Neural crest cell (in vitro differentiated cells): ENCODE measurements at regions not wholly inside any gene's neighbourhood (a gene's known extent, or its start where the extent isn't known, plus 50 kb on each side); places are given as distances from the start of the nearest gene placed in this dataset.

Source experiments
- DNase-seq: peaks from one replicate; pipeline ENCODE4 v3.0.0; 2021; ENCODE audit warnings: low read depth, mixed read lengths, low spot score
- H3K27ac Mint-ChIP-seq: one replicate; pipeline ENCODE4 v1.8.0; 2021; ENCODE audit warnings: mild to moderate bottlenecking, mixed read lengths; ENCODE audit not compliant: unreplicated experiment
- H3K27me3 Mint-ChIP-seq: 2 replicates; pipeline ENCODE4 v1.8.0; 2021; ENCODE audit warnings: low read depth, mild to moderate bottlenecking, mixed read lengths
- H3K36me3 Mint-ChIP-seq: 2 replicates; pipeline ENCODE4 v1.8.0; 2021; ENCODE audit warnings: low read depth, mild to moderate bottlenecking, mixed read lengths
- H3K4me1 Mint-ChIP-seq: 2 replicates; pipeline ENCODE4 v1.8.0; 2021; ENCODE audit warnings: mixed read lengths
- H3K4me3 Mint-ChIP-seq: one replicate; pipeline ENCODE4 v1.8.0; 2021; ENCODE audit warnings: mild to moderate bottlenecking, mixed read lengths
- H3K9me3 Mint-ChIP-seq: 2 replicates; pipeline ENCODE4 v1.8.0; 2021; ENCODE audit warnings: mixed read lengths
- TF ChIP-seq, protein P1 (sequence below): fragments of 200-600 bp; sonication (generic); conservative IDR thresholded peaks from 2 replicates; pipeline ENCODE4 v1.5.0; 2021; ENCODE audit warnings: antibody characterized with exemption, mild to moderate bottlenecking

DNA sequence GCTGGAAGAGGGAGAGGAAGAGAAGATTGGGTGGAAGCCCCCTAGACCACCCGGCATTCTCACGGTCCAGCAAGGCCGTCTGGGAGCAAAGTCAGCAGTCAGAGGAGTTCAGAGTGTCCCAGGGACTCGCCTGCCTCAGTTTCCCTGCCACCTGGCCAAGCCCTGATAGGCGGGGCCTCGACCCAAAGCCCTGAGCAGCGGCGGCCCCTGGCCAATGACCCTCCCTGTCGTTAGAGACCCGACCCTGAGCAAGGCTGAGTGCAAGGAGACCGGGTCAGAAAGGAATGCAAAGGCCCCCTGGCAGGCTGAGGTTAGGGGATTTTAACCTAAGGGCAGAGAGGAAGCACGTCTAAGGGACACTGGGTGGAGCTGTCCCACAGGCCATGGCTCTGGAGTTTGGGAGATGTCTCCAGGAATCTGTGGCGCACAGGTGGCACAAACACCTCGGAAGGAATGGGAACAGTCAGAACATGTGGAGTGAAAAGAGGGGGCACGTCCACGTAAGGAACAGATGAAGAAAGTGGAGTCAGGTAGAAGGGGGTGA is 196.8 kb upstream of the PDE1C start:
- peaks cover 2% of the 10 kb centered on the region for H3K27me3 Mint-ChIP-seq
- no peaks in the 10 kb centered on the region for H3K36me3 Mint-ChIP-seq
- H3K4me3 Mint-ChIP-seq = no peak overlapping the region
- no peaks in the 10 kb centered on the region for H3K9me3 Mint-ChIP-seq
- TF ChIP-seq, protein P1, sequence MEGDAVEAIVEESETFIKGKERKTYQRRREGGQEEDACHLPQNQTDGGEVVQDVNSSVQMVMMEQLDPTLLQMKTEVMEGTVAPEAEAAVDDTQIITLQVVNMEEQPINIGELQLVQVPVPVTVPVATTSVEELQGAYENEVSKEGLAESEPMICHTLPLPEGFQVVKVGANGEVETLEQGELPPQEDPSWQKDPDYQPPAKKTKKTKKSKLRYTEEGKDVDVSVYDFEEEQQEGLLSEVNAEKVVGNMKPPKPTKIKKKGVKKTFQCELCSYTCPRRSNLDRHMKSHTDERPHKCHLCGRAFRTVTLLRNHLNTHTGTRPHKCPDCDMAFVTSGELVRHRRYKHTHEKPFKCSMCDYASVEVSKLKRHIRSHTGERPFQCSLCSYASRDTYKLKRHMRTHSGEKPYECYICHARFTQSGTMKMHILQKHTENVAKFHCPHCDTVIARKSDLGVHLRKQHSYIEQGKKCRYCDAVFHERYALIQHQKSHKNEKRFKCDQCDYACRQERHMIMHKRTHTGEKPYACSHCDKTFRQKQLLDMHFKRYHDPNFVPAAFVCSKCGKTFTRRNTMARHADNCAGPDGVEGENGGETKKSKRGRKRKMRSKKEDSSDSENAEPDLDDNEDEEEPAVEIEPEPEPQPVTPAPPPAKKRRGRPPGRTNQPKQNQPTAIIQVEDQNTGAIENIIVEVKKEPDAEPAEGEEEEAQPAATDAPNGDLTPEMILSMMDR = no peak
- H3K27ac Mint-ChIP-seq = no peak overlapping the region
- no peak for DNase-seq
- peaks cover 4% of the 10 kb centered on the region for H3K4me1 Mint-ChIP-seq

DNA sequence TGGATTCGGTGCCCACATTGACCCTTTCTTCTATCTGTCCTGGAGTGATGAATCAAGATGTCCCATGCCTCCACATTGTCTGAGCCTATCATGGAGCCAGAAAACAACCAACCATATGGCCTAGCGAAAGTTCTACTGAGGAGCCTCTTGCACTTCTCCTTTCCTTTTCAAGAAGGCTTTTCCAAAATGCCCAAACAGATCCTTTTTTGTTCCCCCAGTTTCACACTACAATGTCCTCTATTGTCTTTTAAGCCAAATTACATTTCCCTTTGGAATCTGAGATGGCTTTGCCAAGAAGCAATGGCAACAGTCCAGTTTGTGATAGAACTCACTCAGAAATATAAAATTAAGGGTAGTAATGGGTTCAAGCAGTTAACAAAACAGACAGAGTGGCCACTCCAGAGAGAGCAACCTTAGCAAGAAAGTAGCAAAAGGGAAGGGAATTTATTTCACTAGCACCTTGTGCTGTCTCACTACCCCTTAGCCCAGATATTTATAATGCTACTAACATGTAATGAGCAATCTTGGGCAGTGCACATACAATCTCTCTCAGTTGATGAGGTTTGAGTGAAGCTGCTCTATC is 194.6 kb upstream of the PDE1C start:
- H3K27ac Mint-ChIP-seq = no peak overlapping the region
- TF ChIP-seq, protein P1 = no peak
- no peaks in the 10 kb centered on the region for H3K9me3 Mint-ChIP-seq
- no peak overlapping the region for H3K4me3 Mint-ChIP-seq
- H3K27me3 Mint-ChIP-seq = no peaks in the 10 kb centered on the region
- no peak for DNase-seq
- H3K4me1 Mint-ChIP-seq = peaks cover 4% of the 10 kb centered on the region
- no peaks in the 10 kb centered on the region for H3K36me3 Mint-ChIP-seq

DNA sequence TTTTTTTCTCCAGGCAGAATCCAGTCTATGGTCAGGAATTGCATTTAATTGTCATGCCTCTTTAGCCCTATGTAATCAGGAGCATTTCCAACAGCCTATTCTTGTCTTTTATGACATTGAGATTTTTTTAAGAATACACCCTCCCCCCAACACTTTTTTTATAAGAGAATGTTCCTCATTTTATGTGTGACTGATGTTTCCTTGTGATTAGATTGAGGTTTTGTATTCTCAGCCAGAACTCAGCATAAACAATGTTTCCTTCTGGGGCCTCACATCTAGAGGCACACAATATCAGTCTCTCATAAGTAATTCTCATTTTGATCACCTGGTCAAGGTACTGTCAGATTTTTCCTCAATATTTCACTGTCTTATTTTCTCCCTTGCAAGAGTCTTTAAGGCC is 193.4 kb upstream of the PDE1C start:
- H3K27ac Mint-ChIP-seq = no peak overlapping the region
- no peaks in the 10 kb centered on the region for H3K36me3 Mint-ChIP-seq
- H3K9me3 Mint-ChIP-seq = no peaks in the 10 kb centered on the region
- H3K4me3 Mint-ChIP-seq = no peak overlapping the region
- DNase-seq = no peak
- TF ChIP-seq, protein P1 = no peak
- H3K4me1 Mint-ChIP-seq = peaks cover 4% of the 10 kb centered on the region
- no peaks in the 10 kb centered on the region for H3K27me3 Mint-ChIP-seq

DNA sequence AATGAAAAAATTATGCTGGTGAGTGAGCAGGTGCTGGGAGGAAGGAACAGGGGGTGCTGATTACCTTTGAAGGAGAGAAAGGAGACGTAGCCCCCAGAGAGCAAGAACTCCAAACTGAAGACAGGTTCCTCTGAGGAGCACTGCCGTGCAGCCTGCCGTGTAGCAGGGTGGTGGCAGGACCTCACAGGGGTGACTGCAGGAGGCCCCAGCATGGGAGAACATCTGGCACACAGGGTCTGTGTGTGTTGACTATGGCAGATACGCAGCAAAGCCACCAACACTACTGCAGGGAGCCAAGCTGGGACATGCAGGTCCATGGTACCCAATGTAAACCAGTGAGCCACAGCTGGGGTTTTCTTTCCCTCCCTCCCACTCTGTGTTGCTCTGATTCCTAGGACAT is 192.1 kb upstream of the PDE1C start:
- no peak for DNase-seq
- Mint-ChIP-seq H3K27ac (no peak overlapping the region), H3K27me3 (no peaks in the 10 kb centered on the region)

DNA sequence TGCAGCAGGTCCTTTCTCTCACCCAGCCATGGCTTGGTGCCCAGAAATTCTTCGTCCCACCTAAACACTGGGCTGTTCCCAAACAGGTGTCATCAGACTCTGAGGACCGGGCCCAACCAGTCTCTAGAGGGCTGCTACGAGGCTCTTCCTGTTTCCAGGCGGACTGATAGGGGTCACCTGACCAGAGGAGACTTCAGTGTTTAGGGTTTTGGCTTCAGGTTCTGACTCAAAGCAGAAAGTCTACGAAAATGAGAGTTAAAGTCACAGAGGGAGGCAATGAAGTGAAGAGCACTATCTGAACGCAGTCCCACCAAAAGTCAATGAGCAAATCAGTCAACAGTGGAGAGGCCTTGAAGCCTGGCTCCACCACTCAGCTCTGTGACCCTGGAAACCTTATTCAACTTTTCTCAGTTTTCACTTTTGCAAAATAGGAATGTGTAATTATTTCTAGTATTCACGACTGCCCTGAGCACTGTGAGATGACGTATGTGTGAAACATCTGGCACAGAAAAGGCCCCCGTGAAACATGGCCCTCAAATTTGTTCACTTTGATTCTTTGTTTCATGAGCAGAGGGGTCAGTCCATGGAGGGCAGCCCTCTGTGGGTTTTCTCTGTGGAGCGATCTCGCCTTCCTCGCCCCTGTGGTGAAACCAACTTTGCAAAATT is 189.9 kb upstream of the PDE1C start:
- TF ChIP-seq, protein P1 = no peak
- peaks cover 3% of the 10 kb centered on the region for H3K27me3 Mint-ChIP-seq
- no peaks in the 10 kb centered on the region for H3K36me3 Mint-ChIP-seq
- H3K4me3 Mint-ChIP-seq = no peak overlapping the region
- no peak for DNase-seq
- no peaks in the 10 kb centered on the region for H3K9me3 Mint-ChIP-seq
- H3K4me1 Mint-ChIP-seq = peaks cover 4% of the 10 kb centered on the region
- H3K27ac Mint-ChIP-seq = no peak overlapping the region

More for the DNA sequence above, 192.1 kb upstream of the PDE1C start:
- H3K4me3 Mint-ChIP-seq = no peak overlapping the region
- peaks cover 4% of the 10 kb centered on the region for H3K4me1 Mint-ChIP-seq
- TF ChIP-seq, protein P1 = no peak
- H3K9me3 Mint-ChIP-seq = no peaks in the 10 kb centered on the region
- no peaks in the 10 kb centered on the region for H3K36me3 Mint-ChIP-seq
